ENCODE measurements at regions not wholly inside any gene's neighbourhood (a gene's known extent, or its start where the extent isn't known, plus 50 kb on each side); places are given as distances from the start of the nearest gene placed in this dataset.

- no peaks in the 10 kb centered on the region for H3K9me3 Mint-ChIP-seq (ENCODE audit: unreplicated experiment)
- BruUV-seq (replicated peaks), result no TSS peak
- no peak overlapping the region for H3K27ac Mint-ChIP-seq (ENCODE audit: unreplicated experiment)
These were observed 86.5 kb upstream of the SLC38A2 start for GRCh38 chr12:46459111-46459510.

GRCh38 chr12:46458500-46459102 lies 86.0 kb upstream of the SLC38A2 start:
- BruUV-seq (replicated peaks), result no TSS peak
- Mint-ChIP-seq H3K4me1 (ENCODE audit: low read depth, unreplicated experiment) (peaks cover 26% of the 10 kb centered on the region), H3K27ac (ENCODE audit: unreplicated experiment) (no peak overlapping the region), H3K27me3 (ENCODE audit: insufficient read depth, unreplicated experiment) (no peaks in the 10 kb centered on the region), H3K9me3 (ENCODE audit: unreplicated experiment) (no peaks in the 10 kb centered on the region), H3K36me3 (ENCODE audit: insufficient read depth, unreplicated experiment) (no peaks in the 10 kb centered on the region), H3K4me3 (ENCODE audit: unreplicated experiment) (no peak overlapping the region)
- DNase-seq, result no peak
- H3K9me3 ChIP-seq, result no peaks in the 10 kb centered on the region
- ChIA-PET POLR2A (no interaction called here), CTCF (no interaction called here)
- H3K36me3 ChIP-seq (ENCODE audit: control insufficient read depth, insufficient read depth, low read length), result no peaks in the 10 kb centered on the region
- no peak overlapping the region for H3K4me3 ChIP-seq (ENCODE audit: low read depth, low read length)
- H3K27me3 ChIP-seq (replicated peaks; ENCODE audit: control insufficient read depth, insufficient read depth, low read length), result no peaks in the 10 kb centered on the region
- H3K4me1 ChIP-seq, result peaks cover 36% of the 10 kb centered on the region
- TF ChIP-seq, protein P1, sequence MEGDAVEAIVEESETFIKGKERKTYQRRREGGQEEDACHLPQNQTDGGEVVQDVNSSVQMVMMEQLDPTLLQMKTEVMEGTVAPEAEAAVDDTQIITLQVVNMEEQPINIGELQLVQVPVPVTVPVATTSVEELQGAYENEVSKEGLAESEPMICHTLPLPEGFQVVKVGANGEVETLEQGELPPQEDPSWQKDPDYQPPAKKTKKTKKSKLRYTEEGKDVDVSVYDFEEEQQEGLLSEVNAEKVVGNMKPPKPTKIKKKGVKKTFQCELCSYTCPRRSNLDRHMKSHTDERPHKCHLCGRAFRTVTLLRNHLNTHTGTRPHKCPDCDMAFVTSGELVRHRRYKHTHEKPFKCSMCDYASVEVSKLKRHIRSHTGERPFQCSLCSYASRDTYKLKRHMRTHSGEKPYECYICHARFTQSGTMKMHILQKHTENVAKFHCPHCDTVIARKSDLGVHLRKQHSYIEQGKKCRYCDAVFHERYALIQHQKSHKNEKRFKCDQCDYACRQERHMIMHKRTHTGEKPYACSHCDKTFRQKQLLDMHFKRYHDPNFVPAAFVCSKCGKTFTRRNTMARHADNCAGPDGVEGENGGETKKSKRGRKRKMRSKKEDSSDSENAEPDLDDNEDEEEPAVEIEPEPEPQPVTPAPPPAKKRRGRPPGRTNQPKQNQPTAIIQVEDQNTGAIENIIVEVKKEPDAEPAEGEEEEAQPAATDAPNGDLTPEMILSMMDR (IDR thresholded peaks at IDR 0.05; ENCODE audit: insufficient read depth in 1 of 2, low read depth in 1 of 2, low read length in 1 of 2, severe bottlenecking in 1 of 2, unreplicated experiment in 1 of 2), result no peak
- intact Hi-C loops (cut with micrococcal nuclease; ENCODE audit: unreplicated experiment), result no loop called here

More at GRCh38 chr12:46459111-46459510, 86.5 kb upstream of the SLC38A2 start:
- ChIA-PET POLR2A (no interaction called here), CTCF (no interaction called here)
- TF ChIP-seq, protein P1 (IDR thresholded peaks at IDR 0.05; ENCODE audit: insufficient read depth in 1 of 2, low read depth in 1 of 2, low read length in 1 of 2, severe bottlenecking in 1 of 2, unreplicated experiment in 1 of 2), result no peak
- no peaks in the 10 kb centered on the region for H3K27me3 Mint-ChIP-seq (ENCODE audit: insufficient read depth, unreplicated experiment)
- DNase-seq, result no peak
- intact Hi-C loops (cut with micrococcal nuclease; ENCODE audit: unreplicated experiment), result no loop called here
- no peaks in the 10 kb centered on the region for H3K36me3 ChIP-seq (ENCODE audit: control insufficient read depth, insufficient read depth, low read length)
- no peaks in the 10 kb centered on the region for H3K36me3 Mint-ChIP-seq (ENCODE audit: insufficient read depth, unreplicated experiment)
- no peaks in the 10 kb centered on the region for H3K9me3 ChIP-seq
- H3K4me3 Mint-ChIP-seq (ENCODE audit: unreplicated experiment), result no peak overlapping the region
- H3K4me1 ChIP-seq, result peaks cover 31% of the 10 kb centered on the region
- H3K27me3 ChIP-seq (replicated peaks; ENCODE audit: control insufficient read depth, insufficient read depth, low read length), result no peaks in the 10 kb centered on the region
- no peak overlapping the region for H3K4me3 ChIP-seq (ENCODE audit: low read depth, low read length)
- H3K4me1 Mint-ChIP-seq (ENCODE audit: low read depth, unreplicated experiment), result peaks cover 23% of the 10 kb centered on the region

- ChIA-PET POLR2A (no interaction called here), CTCF (no interaction called here)
- no peak overlapping the region for H3K4me3 Mint-ChIP-seq (ENCODE audit: unreplicated experiment)
- no peak for DNase-seq
- no peaks in the 10 kb centered on the region for H3K27me3 ChIP-seq (replicated peaks; ENCODE audit: control insufficient read depth, insufficient read depth, low read length)
- H3K36me3 ChIP-seq (ENCODE audit: control insufficient read depth, insufficient read depth, low read length), result no peaks in the 10 kb centered on the region
- intact Hi-C loops (cut with micrococcal nuclease; ENCODE audit: unreplicated experiment), result no loop called here
- no peaks in the 10 kb centered on the region for H3K27me3 Mint-ChIP-seq (ENCODE audit: insufficient read depth, unreplicated experiment)
- peaks cover 42% of the 10 kb centered on the region for H3K4me1 ChIP-seq
- H3K4me1 Mint-ChIP-seq (ENCODE audit: low read depth, unreplicated experiment), result peaks cover 30% of the 10 kb centered on the region
- no peaks in the 10 kb centered on the region for H3K9me3 Mint-ChIP-seq (ENCODE audit: unreplicated experiment)
- no peak overlapping the region for H3K27ac Mint-ChIP-seq (ENCODE audit: unreplicated experiment)
- no peaks in the 10 kb centered on the region for H3K9me3 ChIP-seq
- TF ChIP-seq, protein P1 (IDR thresholded peaks at IDR 0.05; ENCODE audit: insufficient read depth in 1 of 2, low read depth in 1 of 2, low read length in 1 of 2, severe bottlenecking in 1 of 2, unreplicated experiment in 1 of 2), result no peak
- no peaks in the 10 kb centered on the region for H3K36me3 Mint-ChIP-seq (ENCODE audit: insufficient read depth, unreplicated experiment)
- no TSS peak for BruUV-seq (replicated peaks)
- H3K4me3 ChIP-seq (ENCODE audit: low read depth, low read length), result no peak overlapping the region
These were observed 85.4 kb upstream of the SLC38A2 start for GRCh38 chr12:46457958-46458357.
